HEK293 (cell line): ENCODE measurements at regions not wholly inside any gene's neighbourhood (a gene's known extent, or its start where the extent isn't known, plus 50 kb on each side); places are given as distances from the start of the nearest gene placed in this dataset.
"Not testable (repeated sequence)": the region's sequence is repeated elsewhere in the genome, so short reads cannot be mapped to it uniquely, and the experiment has no call there.

Experiments used
- ZFP41 ChIP-seq: fragments of 450-650 bp; formaldehyde crosslinking; IDR thresholded peaks from 2 replicates; pipeline ENCODE4 v1.5.1; 2016; ENCODE audit warnings: missing biosample characterization, missing genetic modification characterization, borderline replicate concordance
- TF ChIP-seq, protein P1 (sequence below): fragments of 450-650 bp; formaldehyde crosslinking; IDR thresholded peaks from 2 replicates; pipeline ENCODE4 v1.5.1; 2017; ENCODE audit warnings: missing biosample characterization, mild to moderate bottlenecking, missing genetic modification characterization, moderate library complexity
- TF ChIP-seq, protein P2 (sequence below): fragments of 450-650 bp; formaldehyde crosslinking; IDR thresholded peaks from 2 replicates; pipeline ENCODE4 v1.5.1; 2016; ENCODE audit warnings: missing biosample characterization, missing genetic modification characterization

- TF ChIP-seq, protein P1, sequence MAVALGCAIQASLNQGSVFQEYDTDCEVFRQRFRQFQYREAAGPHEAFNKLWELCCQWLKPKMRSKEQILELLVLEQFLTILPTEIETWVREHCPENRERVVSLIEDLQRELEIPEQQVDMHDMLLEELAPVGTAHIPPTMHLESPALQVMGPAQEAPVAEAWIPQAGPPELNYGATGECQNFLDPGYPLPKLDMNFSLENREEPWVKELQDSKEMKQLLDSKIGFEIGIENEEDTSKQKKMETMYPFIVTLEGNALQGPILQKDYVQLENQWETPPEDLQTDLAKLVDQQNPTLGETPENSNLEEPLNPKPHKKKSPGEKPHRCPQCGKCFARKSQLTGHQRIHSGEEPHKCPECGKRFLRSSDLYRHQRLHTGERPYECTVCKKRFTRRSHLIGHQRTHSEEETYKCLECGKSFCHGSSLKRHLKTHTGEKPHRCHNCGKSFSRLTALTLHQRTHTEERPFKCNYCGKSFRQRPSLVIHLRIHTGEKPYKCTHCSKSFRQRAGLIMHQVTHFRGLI: not testable (repeated sequence)
- TF ChIP-seq, protein P2, sequence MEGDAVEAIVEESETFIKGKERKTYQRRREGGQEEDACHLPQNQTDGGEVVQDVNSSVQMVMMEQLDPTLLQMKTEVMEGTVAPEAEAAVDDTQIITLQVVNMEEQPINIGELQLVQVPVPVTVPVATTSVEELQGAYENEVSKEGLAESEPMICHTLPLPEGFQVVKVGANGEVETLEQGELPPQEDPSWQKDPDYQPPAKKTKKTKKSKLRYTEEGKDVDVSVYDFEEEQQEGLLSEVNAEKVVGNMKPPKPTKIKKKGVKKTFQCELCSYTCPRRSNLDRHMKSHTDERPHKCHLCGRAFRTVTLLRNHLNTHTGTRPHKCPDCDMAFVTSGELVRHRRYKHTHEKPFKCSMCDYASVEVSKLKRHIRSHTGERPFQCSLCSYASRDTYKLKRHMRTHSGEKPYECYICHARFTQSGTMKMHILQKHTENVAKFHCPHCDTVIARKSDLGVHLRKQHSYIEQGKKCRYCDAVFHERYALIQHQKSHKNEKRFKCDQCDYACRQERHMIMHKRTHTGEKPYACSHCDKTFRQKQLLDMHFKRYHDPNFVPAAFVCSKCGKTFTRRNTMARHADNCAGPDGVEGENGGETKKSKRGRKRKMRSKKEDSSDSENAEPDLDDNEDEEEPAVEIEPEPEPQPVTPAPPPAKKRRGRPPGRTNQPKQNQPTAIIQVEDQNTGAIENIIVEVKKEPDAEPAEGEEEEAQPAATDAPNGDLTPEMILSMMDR: not testable (repeated sequence)
- not testable (repeated sequence) for TF ChIP-seq ZFP41 (tag by site-specific recombination)
Measured at GRCh38 chr15:20101281-20101680, 440.3 kb downstream of the GOLGA6L6 start.
